Activated naive CD4-positive, alpha-beta T cell treated with anti-CD3 and anti-CD28 coated beads, Interleukin-2, amount 50 U/mL, for 24 hours (primary cell): ENCODE measurements at regions not wholly inside any gene's neighbourhood (a gene's known extent, or its start where the extent isn't known, plus 50 kb on each side); places are given as distances from the start of the nearest gene placed in this dataset.

Source experiments
- H3K27ac Mint-ChIP-seq: one replicate; pipeline ENCODE4 v1.8.0; 2021; ENCODE audit warnings: mild to moderate bottlenecking, mixed read lengths
- H3K27me3 Mint-ChIP-seq: one replicate; pipeline ENCODE4 v1.8.0; 2021; ENCODE audit warnings: mixed read lengths
- H3K36me3 Mint-ChIP-seq: one replicate; pipeline ENCODE4 v1.8.0; 2021; ENCODE audit warnings: mixed read lengths
- H3K4me1 Mint-ChIP-seq: one replicate; pipeline ENCODE4 v1.8.0; 2021; ENCODE audit warnings: mixed read lengths
- H3K4me3 Mint-ChIP-seq: one replicate; pipeline ENCODE4 v1.8.0; 2021; ENCODE audit warnings: mild to moderate bottlenecking, mixed read lengths
- H3K9me3 Mint-ChIP-seq: one replicate; pipeline ENCODE4 v1.8.0; 2021; ENCODE audit warnings: mixed read lengths

- Mint-ChIP-seq H3K27ac (no peak overlapping the region), H3K4me1 (no peaks in the 10 kb centered on the region), H3K9me3 (no peaks in the 10 kb centered on the region), H3K36me3 (no peaks in the 10 kb centered on the region), H3K27me3 (peaks cover 3% of the 10 kb centered on the region), H3K4me3 (no peak overlapping the region)
Measured at GRCh38 chr15:31525988-31526665, 199.5 kb downstream of the KLF13 start.

GRCh38 chr15:31526916-31527690, 200.5 kb downstream of the KLF13 start:
- H3K4me1 Mint-ChIP-seq = no peaks in the 10 kb centered on the region
- H3K27ac Mint-ChIP-seq = no peak overlapping the region
- no peak overlapping the region for H3K4me3 Mint-ChIP-seq
- H3K9me3 Mint-ChIP-seq = peaks cover 3% of the 10 kb centered on the region
- peaks cover 2% of the 10 kb centered on the region for H3K36me3 Mint-ChIP-seq
- peaks cover 6% of the 10 kb centered on the region for H3K27me3 Mint-ChIP-seq

GRCh38 chr15:31528846-31529245, 202.2 kb downstream of the KLF13 start:
- Mint-ChIP-seq H3K4me1 (no peaks in the 10 kb centered on the region), H3K4me3 (no peak overlapping the region), H3K36me3 (peaks cover 5% of the 10 kb centered on the region), H3K27ac (no peak overlapping the region), H3K9me3 (peaks cover 7% of the 10 kb centered on the region), H3K27me3 (peaks cover 9% of the 10 kb centered on the region)

GRCh38 chr15:31537770-31538592, 211.3 kb downstream of the KLF13 start:
- Mint-ChIP-seq H3K9me3 (peaks cover 5% of the 10 kb centered on the region), H3K27me3 (peaks cover 13% of the 10 kb centered on the region), H3K4me3 (no peak overlapping the region)

GRCh38 chr15:31540633-31541032, 214.0 kb downstream of the KLF13 start:
- Mint-ChIP-seq H3K4me3 (no peak overlapping the region), H3K36me3 (no peaks in the 10 kb centered on the region), H3K27ac (no peak overlapping the region), H3K9me3 (no peaks in the 10 kb centered on the region), H3K4me1 (peaks cover 10% of the 10 kb centered on the region), H3K27me3 (peaks cover 15% of the 10 kb centered on the region)

More at GRCh38 chr15:31537770-31538592, 211.3 kb downstream of the KLF13 start:
- no peaks in the 10 kb centered on the region for H3K4me1 Mint-ChIP-seq
- H3K27ac Mint-ChIP-seq = no peak overlapping the region
- peaks cover 1% of the 10 kb centered on the region for H3K36me3 Mint-ChIP-seq

- Mint-ChIP-seq H3K4me3 (no peak overlapping the region), H3K36me3 (no peaks in the 10 kb centered on the region), H3K27me3 (peaks cover 12% of the 10 kb centered on the region), H3K9me3 (no peaks in the 10 kb centered on the region), H3K27ac (no peak overlapping the region), H3K4me1 (peaks cover 10% of the 10 kb centered on the region)
Measured at GRCh38 chr15:31544361-31544760, 217.7 kb downstream of the KLF13 start.

DNA sequence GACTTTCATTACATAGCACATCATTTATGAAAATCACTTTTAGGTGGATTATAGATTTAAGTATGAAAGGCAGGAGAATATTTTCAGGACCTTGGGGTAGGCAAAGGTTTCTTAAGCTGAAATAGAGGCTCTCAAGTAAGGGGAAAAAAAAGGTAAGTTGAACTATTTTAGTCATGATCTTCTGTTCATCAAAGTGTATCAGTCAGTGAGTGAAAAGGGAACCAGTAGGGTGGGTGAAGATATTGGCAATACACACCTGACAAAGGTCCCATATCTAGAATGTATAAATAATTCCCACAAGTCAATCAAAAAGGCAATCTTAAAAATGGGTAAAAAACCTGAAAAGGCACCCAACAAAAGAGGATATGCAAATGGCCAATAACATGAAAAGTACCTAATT, 218.6 kb downstream of the KLF13 start:
- H3K27me3 Mint-ChIP-seq = peaks cover 10% of the 10 kb centered on the region
- H3K4me3 Mint-ChIP-seq = no peak overlapping the region
- H3K27ac Mint-ChIP-seq = no peak overlapping the region
- no peaks in the 10 kb centered on the region for H3K36me3 Mint-ChIP-seq
- peaks cover 10% of the 10 kb centered on the region for H3K4me1 Mint-ChIP-seq
- no peaks in the 10 kb centered on the region for H3K9me3 Mint-ChIP-seq

GRCh38 chr15:31550211-31550977, 223.8 kb downstream of the KLF13 start:
- Mint-ChIP-seq H3K27ac (no peak overlapping the region), H3K9me3 (no peaks in the 10 kb centered on the region), H3K4me1 (peaks cover 5% of the 10 kb centered on the region), H3K27me3 (no peaks in the 10 kb centered on the region), H3K4me3 (no peak overlapping the region), H3K36me3 (no peaks in the 10 kb centered on the region)

- Mint-ChIP-seq H3K36me3 (no peaks in the 10 kb centered on the region), H3K4me3 (no peak overlapping the region), H3K4me1 (peaks cover 4% of the 10 kb centered on the region), H3K27ac (no peak overlapping the region), H3K9me3 (no peaks in the 10 kb centered on the region), H3K27me3 (no peaks in the 10 kb centered on the region)
Measured at GRCh38 chr15:31551323-31551722, 224.7 kb downstream of the KLF13 start.

DNA sequence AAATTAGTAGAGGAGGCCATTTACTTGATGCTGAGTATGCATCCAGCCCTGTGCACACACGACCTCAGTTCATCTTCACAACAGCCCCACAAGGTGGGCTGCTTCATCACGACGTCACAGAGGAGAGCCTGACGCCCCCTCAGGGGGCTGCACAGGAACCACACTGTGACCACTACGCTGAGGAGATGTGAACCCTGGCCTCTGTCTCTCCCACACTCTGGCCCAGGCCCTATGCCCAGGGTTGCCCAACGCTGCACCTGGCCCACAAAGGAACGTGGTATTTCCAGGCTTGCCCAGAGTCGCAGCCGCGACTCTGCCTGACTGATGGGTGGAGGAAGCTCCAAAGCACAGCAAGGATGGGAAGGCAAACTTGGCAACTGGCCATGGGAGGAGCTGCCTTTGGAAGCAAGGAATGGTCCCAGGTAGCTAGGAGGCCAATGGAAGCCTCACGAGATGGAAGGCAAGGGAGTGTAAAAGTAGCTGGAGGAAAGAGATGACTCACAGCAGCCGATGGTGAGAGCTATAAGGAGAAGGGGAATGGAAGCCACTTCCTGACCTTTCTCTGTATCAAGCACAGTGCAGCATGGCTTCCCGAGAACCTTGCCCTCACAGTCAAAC, 226.0 kb downstream of the KLF13 start:
- no peak overlapping the region for H3K4me3 Mint-ChIP-seq
- no peaks in the 10 kb centered on the region for H3K36me3 Mint-ChIP-seq
- no peaks in the 10 kb centered on the region for H3K9me3 Mint-ChIP-seq
- no peak overlapping the region for H3K27ac Mint-ChIP-seq
- peaks cover 4% of the 10 kb centered on the region for H3K4me1 Mint-ChIP-seq
- H3K27me3 Mint-ChIP-seq = no peaks in the 10 kb centered on the region

DNA sequence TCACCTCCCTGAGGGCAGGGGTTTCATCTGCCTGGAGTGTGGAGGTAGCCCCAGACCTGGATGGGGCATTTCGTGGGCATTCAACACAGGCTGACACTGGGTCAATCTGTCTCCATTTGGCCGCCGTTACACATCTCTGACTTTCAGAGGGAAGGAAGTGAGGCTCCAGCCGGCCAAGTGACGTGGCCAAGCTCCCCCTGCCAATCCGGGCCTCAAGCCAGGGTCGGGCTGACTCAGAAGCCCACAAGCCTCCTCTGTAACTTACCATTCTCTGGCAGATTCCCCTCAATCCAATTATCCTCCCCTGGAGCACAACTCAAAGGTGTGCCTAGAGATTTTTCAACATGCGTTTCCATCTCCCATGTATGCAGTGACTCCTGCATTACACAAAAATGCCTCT, 227.6 kb downstream of the KLF13 start:
- H3K27me3 Mint-ChIP-seq = no peaks in the 10 kb centered on the region
- no peak overlapping the region for H3K4me3 Mint-ChIP-seq
- H3K4me1 Mint-ChIP-seq = peaks cover 4% of the 10 kb centered on the region
- H3K36me3 Mint-ChIP-seq = no peaks in the 10 kb centered on the region
- H3K9me3 Mint-ChIP-seq = no peaks in the 10 kb centered on the region
- peak overlapping the region; percentile 30 for H3K27ac Mint-ChIP-seq

DNA sequence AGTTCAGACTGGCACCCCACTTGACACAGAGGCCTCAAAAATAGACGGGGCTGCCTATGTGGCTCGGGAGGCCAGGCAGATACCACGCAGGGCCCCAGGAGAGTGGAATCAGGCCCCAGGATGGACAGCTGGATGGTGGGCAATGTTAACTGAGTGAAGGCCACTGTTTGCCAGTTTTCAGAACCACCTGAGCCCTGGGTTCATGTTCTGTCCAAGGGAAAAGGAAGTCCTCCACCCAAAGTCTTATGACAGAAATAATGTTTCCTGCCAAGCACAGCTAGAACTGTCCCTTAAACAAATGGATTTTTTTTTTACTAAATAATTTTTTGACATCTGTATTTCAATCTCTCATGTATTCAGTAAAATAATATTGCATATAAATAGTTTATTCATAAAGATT, 228.4 kb downstream of the KLF13 start:
- peaks cover 4% of the 10 kb centered on the region for H3K4me1 Mint-ChIP-seq
- no peak overlapping the region for H3K27ac Mint-ChIP-seq
- H3K9me3 Mint-ChIP-seq = no peaks in the 10 kb centered on the region

GRCh38 chr15:31556494-31557150, 230.0 kb downstream of the KLF13 start:
- Mint-ChIP-seq H3K4me1 (peaks cover 2% of the 10 kb centered on the region), H3K36me3 (no peaks in the 10 kb centered on the region), H3K4me3 (no peak overlapping the region), H3K27me3 (no peaks in the 10 kb centered on the region), H3K27ac (no peak overlapping the region), H3K9me3 (no peaks in the 10 kb centered on the region)

More for the DNA sequence above, 228.4 kb downstream of the KLF13 start:
- Mint-ChIP-seq H3K4me3 (no peak overlapping the region), H3K36me3 (no peaks in the 10 kb centered on the region), H3K27me3 (no peaks in the 10 kb centered on the region)

- Mint-ChIP-seq H3K4me3 (no peak overlapping the region), H3K27ac (no peak overlapping the region), H3K4me1 (no peaks in the 10 kb centered on the region), H3K9me3 (no peaks in the 10 kb centered on the region), H3K27me3 (no peaks in the 10 kb centered on the region), H3K36me3 (no peaks in the 10 kb centered on the region)
Measured at GRCh38 chr15:31557899-31558298, 231.3 kb downstream of the KLF13 start.
